ENCODE measurements at regions not wholly inside any gene's neighbourhood (a gene's known extent, or its start where the extent isn't known, plus 50 kb on each side); places are given as distances from the start of the nearest gene placed in this dataset.
"Not testable (repeated sequence)": the region's sequence is repeated elsewhere in the genome, so short reads cannot be mapped to it uniquely, and the experiment has no call there.

GRCh38 chr2:118791483-118791882 lies 56.0 kb downstream of the EN1 start:
- DNase-seq = no peak

- DNase-seq = no peak
Observed at GRCh38 chr2:118786746-118787145, 60.7 kb downstream of the EN1 start.

GRCh38 chr2:118784860-118785259 lies 62.6 kb downstream of the EN1 start:
- no peak for DNase-seq

- no peak for DNase-seq
Observed at GRCh38 chr2:118779362-118779761, 68.1 kb downstream of the EN1 start.

GRCh38 chr2:118774458-118775133 lies 72.9 kb downstream of the EN1 start:
- peak; percentile 35 for DNase-seq

GRCh38 chr2:118773826-118774225 lies 73.6 kb downstream of the EN1 start:
- no peak for DNase-seq

GRCh38 chr2:118772487-118773200 lies 74.8 kb downstream of the EN1 start:
- DNase-seq = no peak

- DNase-seq = no peak
Observed at GRCh38 chr2:118769707-118770400, 77.6 kb downstream of the EN1 start.

GRCh38 chr2:118766871-118767270 lies 80.6 kb downstream of the EN1 start:
- no peak for DNase-seq

GRCh38 chr2:118764855-118765254 lies 82.6 kb downstream of the EN1 start:
- no peak for DNase-seq

- no peak for DNase-seq
Observed at GRCh38 chr2:118763797-118764196, 83.7 kb downstream of the EN1 start.

- no peak for DNase-seq
Observed at GRCh38 chr2:118762290-118762689, 85.2 kb downstream of the EN1 start.

- no peak for DNase-seq
Observed at GRCh38 chr2:118761771-118762170, 85.7 kb downstream of the EN1 start.

GRCh38 chr2:118755901-118756300 lies 91.5 kb downstream of the EN1 start:
- DNase-seq = no peak

- no peak for DNase-seq
Observed at GRCh38 chr2:118755384-118755783, 92.1 kb downstream of the EN1 start.

GRCh38 chr2:118752762-118753429 lies 94.6 kb downstream of the EN1 start:
- DNase-seq = no peak

GRCh38 chr2:118750959-118751565 lies 96.4 kb downstream of the EN1 start:
- no peak for DNase-seq

GRCh38 chr2:118748245-118748885 lies 99.1 kb downstream of the EN1 start:
- no peak for DNase-seq

GRCh38 chr2:118747637-118748036 lies 99.8 kb downstream of the EN1 start:
- no peak for DNase-seq

- DNase-seq = no peak
Observed at GRCh38 chr2:118747066-118747465, 100.4 kb downstream of the EN1 start.

- not testable (repeated sequence) for DNase-seq
Observed at GRCh38 chr2:118744682-118745181, 102.7 kb downstream of the EN1 start.
